22Rv1 (cell line): ENCODE measurements at regions not wholly inside any gene's neighbourhood (a gene's known extent, or its start where the extent isn't known, plus 50 kb on each side); places are given as distances from the start of the nearest gene placed in this dataset.

ENCODE experiments used
- CTCF ChIP-seq: fragments of 450-650 bp; IDR thresholded peaks from 2 replicates; pipeline ENCODE4 v1.5.1; 2017; ENCODE audit warnings: mild to moderate bottlenecking
- ZFX ChIP-seq: fragments of 450-650 bp; IDR thresholded peaks from 2 replicates; pipeline ENCODE4 v1.6.1; 2017; ENCODE audit warnings: antibody characterized with exemption, borderline replicate concordance

- no peak for TF ChIP-seq CTCF
- no peak for TF ChIP-seq ZFX
Measured at GRCh38 chrX:104324461-104325212, 69.9 kb upstream of the ESX1 start.
